HEK293 (cell line): ENCODE measurements at regions not wholly inside any gene's neighbourhood (a gene's known extent, or its start where the extent isn't known, plus 50 kb on each side); places are given as distances from the start of the nearest gene placed in this dataset.
A peak's percentile ranks its signal among the peaks of the same experiment; 100 is the strongest.

Source experiments
- CTCF ChIA-PET: fragments of 350-600 bp; formaldehyde crosslinking; extraction: SDS; loops from one replicate; lab custom pipeline; 2021; ENCODE audit warnings: antibody characterized with exemption; lab: Yijun Ruan, JAX
- POLR2A ChIA-PET: fragments of 300-600 bp; formaldehyde crosslinking; extraction: SDS; loops from one replicate; lab custom pipeline; 2020; ENCODE audit warnings: antibody characterized with exemption, inconsistent platforms; lab: Yijun Ruan, JAX
- H3K27ac ChIP-seq: fragments of 200-500 bp; sonication (Bioruptor generic); 2 replicates; pipeline ENCODE4 v1.5.1; 2014; ENCODE audit warnings: low read depth, low read length, control low read depth, inconsistent platforms; ENCODE audit errors: extremely low read depth
- H3K36me3 ChIP-seq, 2 experiments: fragments of 200-500 bp in 1 of 2; sonication (Bioruptor generic) in 1 of 2; 1 replicate in 1 of 2; 2 replicates in 1 of 2; pipeline ENCODE4 v1.5.1; 2014 to 2017; ENCODE audit warnings: inconsistent platforms in 2 of 2, low read length in 2 of 2; ENCODE audit not compliant: control insufficient read depth in 2 of 2, insufficient read depth in 1 of 2
- H3K4me1 ChIP-seq: fragments of 200-500 bp; sonication (Bioruptor generic); 2 replicates; pipeline ENCODE4 v1.5.1; 2014; ENCODE audit warnings: mild to moderate bottlenecking, low read length, inconsistent platforms; ENCODE audit not compliant: control insufficient read depth, insufficient read depth
- H3K4me3 ChIP-seq: 2 replicates; pipeline ENCODE4 v1.5.1; 2011; ENCODE audit warnings: low read depth, mild to moderate bottlenecking, control low read depth, low read length, moderate library complexity
- H3K9me3 ChIP-seq: fragments of 200-500 bp; sonication (Bioruptor generic); 2 replicates; pipeline ENCODE4 v1.5.1; 2014; ENCODE audit warnings: low read depth, low read length, inconsistent platforms; ENCODE audit not compliant: control insufficient read depth, insufficient read depth
- EGR2 ChIP-seq: fragments of 450-650 bp; formaldehyde crosslinking; IDR thresholded peaks from 2 replicates; pipeline ENCODE4 v1.5.1; 2016; ENCODE audit warnings: low read depth, missing biosample characterization, missing genetic modification characterization
- OSR2 ChIP-seq: fragments of 450-650 bp; formaldehyde crosslinking; IDR thresholded peaks from 2 replicates; pipeline ENCODE4 v1.5.1; 2016; ENCODE audit warnings: missing biosample characterization, missing genetic modification characterization
- OVOL3 ChIP-seq: fragments of 450-650 bp; formaldehyde crosslinking; IDR thresholded peaks from 2 replicates; pipeline ENCODE4 v1.5.1; 2016; ENCODE audit warnings: missing biosample characterization, missing genetic modification characterization
- SP2 ChIP-seq: fragments of 450-650 bp; formaldehyde crosslinking; IDR thresholded peaks from 2 replicates; pipeline ENCODE4 v1.5.1; 2016; ENCODE audit warnings: missing biosample characterization, missing genetic modification characterization
- YY2 ChIP-seq: fragments of 450-650 bp; formaldehyde crosslinking; IDR thresholded peaks from 2 replicates; pipeline ENCODE4 v1.5.1; 2016; ENCODE audit warnings: missing biosample characterization, missing genetic modification characterization
- ZFHX2 ChIP-seq: fragments of 450-650 bp; formaldehyde crosslinking; conservative IDR thresholded peaks from 2 replicates; pipeline ENCODE4 v1.5.1; 2016; ENCODE audit warnings: missing biosample characterization, missing genetic modification characterization
- ZIC2 ChIP-seq: fragments of 450-650 bp; formaldehyde crosslinking; IDR thresholded peaks from 2 replicates; pipeline ENCODE4 v1.5.1; 2016; ENCODE audit warnings: missing biosample characterization, missing genetic modification characterization
- ZNF175 ChIP-seq: fragments of 450-650 bp; formaldehyde crosslinking; IDR thresholded peaks from 2 replicates; pipeline ENCODE4 v1.5.1; 2016; ENCODE audit warnings: missing biosample characterization, missing genetic modification characterization
- ZNF24 ChIP-seq: fragments of 450-650 bp; formaldehyde crosslinking; IDR thresholded peaks from 2 replicates; pipeline ENCODE4 v1.5.1; 2016; ENCODE audit warnings: missing biosample characterization, missing genetic modification characterization
- ZNF292 ChIP-seq: fragments of 450-650 bp; formaldehyde crosslinking; IDR thresholded peaks from 2 replicates; pipeline ENCODE4 v1.5.1; 2016; ENCODE audit warnings: low read depth, missing biosample characterization, missing genetic modification characterization, borderline replicate concordance
- ZNF350 ChIP-seq: fragments of 450-650 bp; formaldehyde crosslinking; IDR thresholded peaks from 2 replicates; pipeline ENCODE4 v1.5.0; 2017; ENCODE audit warnings: missing biosample characterization, mild to moderate bottlenecking, missing genetic modification characterization
- ZNF354C ChIP-seq: fragments of 450-650 bp; formaldehyde crosslinking; IDR thresholded peaks from 2 replicates; pipeline ENCODE4 v1.5.1; 2016; ENCODE audit warnings: missing biosample characterization, missing genetic modification characterization, low read depth, borderline replicate concordance
- ZNF37A ChIP-seq: fragments of 450-650 bp; IDR thresholded peaks from 2 replicates; pipeline ENCODE4 v1.5.1; 2018; ENCODE audit warnings: missing biosample characterization, missing genetic modification characterization
- ZNF501 ChIP-seq: fragments of 450-650 bp; formaldehyde crosslinking; IDR thresholded peaks from 2 replicates; pipeline ENCODE4 v1.5.1; 2016; ENCODE audit warnings: missing biosample characterization, missing genetic modification characterization
- ZNF529 ChIP-seq: fragments of 450-650 bp; formaldehyde crosslinking; IDR thresholded peaks from 2 replicates; pipeline ENCODE4 v1.5.1; 2017; ENCODE audit warnings: missing genetic modification characterization, missing biosample characterization; ENCODE audit not compliant: insufficient replicate concordance
- ZNF544 ChIP-seq: fragments of 450-650 bp; formaldehyde crosslinking; IDR thresholded peaks from 2 replicates; pipeline ENCODE4 v1.5.0; 2017; ENCODE audit warnings: missing biosample characterization, missing genetic modification characterization
- ZNF701 ChIP-seq: fragments of 450-650 bp; formaldehyde crosslinking; IDR thresholded peaks from 2 replicates; pipeline ENCODE4 v1.5.1; 2016; ENCODE audit warnings: missing biosample characterization, missing genetic modification characterization
- ZNF830 ChIP-seq: fragments of 450-650 bp; IDR thresholded peaks from 2 replicates; pipeline ENCODE4 v1.5.0; 2018; ENCODE audit warnings: missing biosample characterization, missing genetic modification characterization, low read depth, mild to moderate bottlenecking, moderate library complexity
- ZSCAN16 ChIP-seq: fragments of 450-650 bp; formaldehyde crosslinking; IDR thresholded peaks from 2 replicates; pipeline ENCODE4 v1.5.1; 2016; ENCODE audit warnings: missing biosample characterization, missing genetic modification characterization
- ZSCAN30 ChIP-seq: fragments of 450-650 bp; IDR thresholded peaks from 2 replicates; pipeline ENCODE4 v1.5.1; 2018; ENCODE audit warnings: missing biosample characterization, mild to moderate bottlenecking, missing genetic modification characterization, moderate library complexity
- TF ChIP-seq, protein P1 (sequence below): fragments of 450-650 bp; formaldehyde crosslinking; IDR thresholded peaks from 2 replicates; pipeline ENCODE4 v1.5.1; 2016; ENCODE audit warnings: missing biosample characterization, missing genetic modification characterization

- H3K27ac ChIP-seq: no peak overlapping the region
- H3K4me3 ChIP-seq: no peak overlapping the region
- ChIA-PET POLR2A (interaction anchor here (0.6 kb wide), 1 partner anchor 491 kb away, joined by 4 read pairs; no protein-coding TSS in a partner anchor), CTCF (interaction anchor here (1.0 kb wide), 1 partner anchor 50 kb away, joined by 3 read pairs; no protein-coding TSS in a partner anchor)
- TF ChIP-seq ZNF24 (tag by site-specific recombination): no peak
- TF ChIP-seq OVOL3 (tag by site-specific recombination): no peak
- TF ChIP-seq ZNF529 (tag by site-specific recombination): no peak
- no peak for TF ChIP-seq SP2 (tag by site-specific recombination)
- TF ChIP-seq ZNF37A (tag by site-specific recombination): no peak
- TF ChIP-seq ZSCAN30: no peak
- peak; percentile 79 for TF ChIP-seq ZFHX2 (tag by site-specific recombination)
- no peak for TF ChIP-seq ZNF292
- no peak for TF ChIP-seq ZNF175 (tag by site-specific recombination)
- no peak for TF ChIP-seq ZNF701 (tag by site-specific recombination)
- TF ChIP-seq ZNF354C (tag by site-specific recombination): no peak
- peak; percentile 87 for TF ChIP-seq EGR2 (tag by site-specific recombination)
- H3K9me3 ChIP-seq: no peaks in the 10 kb centered on the region
- no peaks in the 10 kb centered on the region for H3K4me1 ChIP-seq
- no peaks in the 10 kb centered on the region for H3K36me3 ChIP-seq
These were observed 123.5 kb upstream of the MAGI3 start for GRCh38 chr1:113266788-113267187.

- Histone ChIP-seq H3K4me3 (no peak overlapping the region), H3K4me1 (no peaks in the 10 kb centered on the region), H3K27ac (no peak overlapping the region), H3K9me3 (no peaks in the 10 kb centered on the region), H3K36me3 (no peaks in the 10 kb centered on the region)
- ChIA-PET CTCF (interaction anchor here (0.7 to 0.8 kb wide), 2 partner anchors 421 to 554 kb away, joined by 3 read pairs; no protein-coding TSS in a partner anchor), POLR2A (no interaction called here)
- TF ChIP-seq ZIC2 (tag by site-specific recombination): peak; percentile 71
- no peak for TF ChIP-seq ZNF544 (tag by site-specific recombination)
- peak; percentile 61 for TF ChIP-seq OSR2 (tag by site-specific recombination)
These were observed 120.9 kb upstream of the MAGI3 start for GRCh38 chr1:113269168-113269963.

- Histone ChIP-seq H3K4me3 (no peak overlapping the region), H3K9me3 (no peaks in the 10 kb centered on the region), H3K27ac (no peak overlapping the region), H3K4me1 (no peaks in the 10 kb centered on the region), H3K36me3 (no peaks in the 10 kb centered on the region)
- ChIA-PET POLR2A (no interaction called here), CTCF (no interaction called here)
- TF ChIP-seq YY2 (tag by site-specific recombination) (no peak), ZSCAN16 (tag by site-specific recombination) (no peak), ZNF350 (tag by site-specific recombination) (no peak), ZNF501 (tag by site-specific recombination) (no peak), ZNF37A (tag by site-specific recombination) (no peak), ZNF830 (tag by site-specific recombination) (no peak), ZIC2 (tag by site-specific recombination) (0 out of 2 replicates have a peak, but pooled peaks have one; percentile 24)
- TF ChIP-seq, protein P1, sequence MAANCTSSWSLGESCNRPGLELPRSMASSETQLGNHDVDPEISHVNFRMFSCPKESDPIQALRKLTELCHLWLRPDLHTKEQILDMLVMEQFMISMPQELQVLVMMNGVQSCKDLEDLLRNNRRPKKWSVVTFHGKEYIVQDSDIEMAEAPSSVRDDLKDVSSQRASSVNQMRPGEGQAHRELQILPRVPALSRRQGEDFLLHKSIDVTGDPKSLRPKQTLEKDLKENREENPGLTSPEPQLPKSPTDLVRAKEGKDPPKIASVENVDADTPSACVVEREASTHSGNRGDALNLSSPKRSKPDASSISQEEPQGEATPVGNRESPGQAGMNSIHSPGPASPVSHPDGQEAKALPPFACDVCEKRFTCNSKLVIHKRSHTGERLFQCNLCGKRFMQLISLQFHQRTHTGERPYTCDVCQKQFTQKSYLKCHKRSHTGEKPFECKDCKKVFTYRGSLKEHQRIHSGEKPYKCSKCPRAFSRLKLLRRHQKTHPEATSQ (tag by site-specific recombination): no peak
These were observed 119.3 kb upstream of the MAGI3 start for GRCh38 chr1:113271039-113271438.
